Sigmoid colon (tissue), 6 donors: ENCODE measurements at regions not wholly inside any gene's neighbourhood (a gene's known extent, or its start where the extent isn't known, plus 50 kb on each side); places are given as distances from the start of the nearest gene placed in this dataset.
A peak's percentile ranks its signal among the peaks of the same experiment; 100 is the strongest.

Experiments
- DNase-seq: peaks from one replicate; pipeline ENCODE4 v3.0.0-alpha.2; 2019
- H3K27ac ChIP-seq, 4 donors: fragments of 200-600 bp; sonication (generic); one replicate each; pipeline ENCODE4 v1.5.1; 2016 to 2019; ENCODE audit warnings: mild to moderate bottlenecking in 1 of 4
- H3K27me3 ChIP-seq, 3 donors: fragments of 200-600 bp; sonication (generic); one replicate each; pipeline ENCODE4 v1.5.1; 2019; ENCODE audit warnings: mild to moderate bottlenecking in 1 of 3
- H3K36me3 ChIP-seq, 4 donors: fragments of 200-600 bp; sonication (generic); one replicate each; pipeline ENCODE4 v1.5.1; 2016 to 2019
- H3K4me1 ChIP-seq, 4 donors: fragments of 200-600 bp; sonication (generic); one replicate each; pipeline ENCODE4 v1.5.1; 2017 to 2019
- H3K4me3 ChIP-seq, 4 donors: fragments of 200-600 bp; sonication (generic); one replicate each; pipeline ENCODE4 v1.5.1; 2017 to 2019; ENCODE audit warnings: mild to moderate bottlenecking in 2 of 4, moderate library complexity in 1 of 4
- H3K9me3 ChIP-seq, 4 donors: fragments of 200-600 bp in 3 of 4; sonication (generic) in 3 of 4; one replicate each; pipeline versions ENCODE4 v1.5.1 to v1.6.1; 2013 to 2019
- EP300 ChIP-seq, 4 donors: sonication (generic); formaldehyde crosslinking; IDR thresholded peaks; one replicate each; pipeline ENCODE4 v1.6.1; 2017; ENCODE audit warnings: antibody characterized with exemption in 4 of 4
- POLR2A ChIP-seq, 2 donors: fragments of 450-650 bp; IDR thresholded peaks; one replicate each; pipeline ENCODE4 v1.6.1; 2016; ENCODE audit warnings: antibody characterized with exemption in 2 of 2, mild to moderate bottlenecking in 2 of 2, moderate library complexity in 2 of 2
- POLR2AphosphoS5 ChIP-seq, 4 donors: sonication (generic); formaldehyde crosslinking; IDR thresholded peaks; one replicate each; pipeline ENCODE4 v1.6.1; 2017; ENCODE audit warnings: antibody characterized with exemption in 4 of 4
- WGBS, 2 donors: extraction: QIAGEN DNeasy Blood & Tissue Kit; methylation state at CpG; one replicate each; pipeline ENCODE4 v1.1.7; 2013; 5-methylcytosine and 5-hydroxymethylcytosine counted together
- intact Hi-C: fragments of 100-400 bp; cut with DNase I; formaldehyde crosslinking; loops from one replicate; pipeline ENCODE4 v1.15.1; 2023
- TF ChIP-seq, protein P1 (sequence below), 4 experiments: fragments of 450-650 bp in 3 of 4; fragments of 200-600 bp in 1 of 4; IDR thresholded peaks; one replicate each; pipeline ENCODE4 v1.5.1; 2016 to 2019; ENCODE audit warnings: antibody characterized with exemption in 4 of 4, mild to moderate bottlenecking in 3 of 4, moderate library complexity in 2 of 4
- donor health status: healthy with polysubstance abuse.
- donor health status: healthy.

DNA sequence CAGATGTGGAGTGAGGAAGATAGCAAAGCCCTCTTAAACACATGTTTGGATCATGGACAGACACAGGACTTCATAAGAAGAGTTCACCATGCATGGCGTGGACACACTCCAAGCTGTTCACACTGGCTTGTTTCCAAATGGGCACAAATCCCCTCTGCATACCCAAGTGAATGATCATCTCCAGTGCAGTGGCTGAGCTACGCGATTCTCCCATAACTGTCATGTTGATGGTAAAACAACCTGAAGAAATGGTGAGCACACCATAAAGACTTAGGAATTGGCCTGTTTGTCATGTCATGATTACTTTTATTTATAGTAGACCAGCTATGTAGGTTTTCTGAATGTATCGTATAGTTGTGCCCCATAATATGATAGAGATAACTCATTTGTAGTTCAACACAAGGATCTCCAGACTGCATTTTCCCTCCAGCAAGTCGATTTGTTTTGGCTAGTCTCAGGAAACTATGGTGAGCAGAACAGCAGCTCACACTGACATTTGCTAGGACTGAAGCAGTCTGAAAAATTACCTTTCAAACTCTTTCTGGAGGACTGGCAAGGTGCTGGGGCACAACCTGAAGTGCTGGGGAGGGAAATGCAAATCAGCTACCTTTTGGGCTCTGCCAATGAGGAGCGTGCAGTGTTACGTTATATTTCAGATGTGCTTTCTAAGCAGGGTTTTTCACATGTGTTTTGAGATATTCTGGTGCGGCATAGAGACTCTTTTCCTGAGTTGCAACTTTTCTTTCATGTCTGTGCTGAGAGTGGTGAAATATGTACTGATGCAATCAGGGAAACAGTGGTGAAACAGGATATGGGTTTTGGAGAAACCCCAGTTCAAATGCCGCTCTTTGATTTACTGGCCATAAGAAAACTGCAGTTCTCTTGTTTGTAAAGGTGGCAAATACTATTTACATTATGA is 629.6 kb upstream of the DPP6 start:
- H3K4me3 ChIP-seq = no peak overlapping the region
- intact Hi-C loops = no loop called here
- WGBS, 2 donors = 59 to 74% methylated on average over 9 of the region's 9 CpGs
- H3K27ac ChIP-seq = peak overlapping the region in 3 of 4 donors; percentile 60 to 67 (median 62)
- peaks cover 0 to 24% (median 19%) of the 10 kb centered on the region in 4 donors for H3K4me1 ChIP-seq
- H3K36me3 ChIP-seq = no peaks in the 10 kb centered on the region
- TF ChIP-seq POLR2AphosphoS5 (IDR thresholded peaks at IDR 0.05) = peak in 3 of 4 donors; percentile 12 to 69 (median 64)
- TF ChIP-seq, protein P1, sequence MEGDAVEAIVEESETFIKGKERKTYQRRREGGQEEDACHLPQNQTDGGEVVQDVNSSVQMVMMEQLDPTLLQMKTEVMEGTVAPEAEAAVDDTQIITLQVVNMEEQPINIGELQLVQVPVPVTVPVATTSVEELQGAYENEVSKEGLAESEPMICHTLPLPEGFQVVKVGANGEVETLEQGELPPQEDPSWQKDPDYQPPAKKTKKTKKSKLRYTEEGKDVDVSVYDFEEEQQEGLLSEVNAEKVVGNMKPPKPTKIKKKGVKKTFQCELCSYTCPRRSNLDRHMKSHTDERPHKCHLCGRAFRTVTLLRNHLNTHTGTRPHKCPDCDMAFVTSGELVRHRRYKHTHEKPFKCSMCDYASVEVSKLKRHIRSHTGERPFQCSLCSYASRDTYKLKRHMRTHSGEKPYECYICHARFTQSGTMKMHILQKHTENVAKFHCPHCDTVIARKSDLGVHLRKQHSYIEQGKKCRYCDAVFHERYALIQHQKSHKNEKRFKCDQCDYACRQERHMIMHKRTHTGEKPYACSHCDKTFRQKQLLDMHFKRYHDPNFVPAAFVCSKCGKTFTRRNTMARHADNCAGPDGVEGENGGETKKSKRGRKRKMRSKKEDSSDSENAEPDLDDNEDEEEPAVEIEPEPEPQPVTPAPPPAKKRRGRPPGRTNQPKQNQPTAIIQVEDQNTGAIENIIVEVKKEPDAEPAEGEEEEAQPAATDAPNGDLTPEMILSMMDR (IDR thresholded peaks at IDR 0.05) = no peak
- no peak for TF ChIP-seq POLR2A (IDR thresholded peaks at IDR 0.05)
- TF ChIP-seq EP300 (IDR thresholded peaks at IDR 0.05) = peak in 1 of 4 donors; percentile 33
- DNase-seq = no peak
- peaks cover 0 to 2% (median 0%) of the 10 kb centered on the region in 4 donors for H3K9me3 ChIP-seq
- H3K27me3 ChIP-seq = no peaks in the 10 kb centered on the region

DNA sequence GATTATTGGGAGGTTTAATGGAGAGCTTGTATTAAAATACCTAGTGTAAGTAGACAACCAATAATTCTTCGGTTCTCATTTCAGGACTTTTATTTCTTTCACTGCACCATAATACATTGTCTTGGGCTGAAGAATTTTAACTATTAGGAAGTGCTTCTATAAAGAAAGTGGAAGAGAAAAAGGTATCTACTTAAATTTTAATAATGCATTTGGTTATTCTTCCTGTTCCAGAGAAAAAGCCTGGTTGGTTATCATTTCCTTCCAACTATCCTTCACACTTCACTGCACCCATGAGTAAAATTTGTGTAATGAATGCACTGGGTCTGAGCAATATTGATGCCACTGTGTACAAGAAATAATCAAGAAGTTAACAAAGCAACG is 629.0 kb upstream of the DPP6 start:
- TF ChIP-seq POLR2A (IDR thresholded peaks at IDR 0.05) (no peak), EP300 (IDR thresholded peaks at IDR 0.05) (no peak)
- TF ChIP-seq, protein P1 (IDR thresholded peaks at IDR 0.05) = no peak
- H3K4me3 ChIP-seq = no peak overlapping the region
- no peaks in the 10 kb centered on the region for H3K36me3 ChIP-seq
- DNase-seq = no peak
- WGBS, 2 donors = 70 to 77% methylated on average over 2 of the region's 2 CpGs
- H3K4me1 ChIP-seq = peaks cover 0 to 24% (median 19%) of the 10 kb centered on the region in 4 donors
- no peaks in the 10 kb centered on the region for H3K27me3 ChIP-seq
- peak overlapping the region in 3 of 4 donors; percentile 60 to 67 (median 62) for H3K27ac ChIP-seq
- intact Hi-C loops = no loop called here
- H3K9me3 ChIP-seq = peaks cover 0 to 2% (median 0%) of the 10 kb centered on the region in 4 donors

DNA sequence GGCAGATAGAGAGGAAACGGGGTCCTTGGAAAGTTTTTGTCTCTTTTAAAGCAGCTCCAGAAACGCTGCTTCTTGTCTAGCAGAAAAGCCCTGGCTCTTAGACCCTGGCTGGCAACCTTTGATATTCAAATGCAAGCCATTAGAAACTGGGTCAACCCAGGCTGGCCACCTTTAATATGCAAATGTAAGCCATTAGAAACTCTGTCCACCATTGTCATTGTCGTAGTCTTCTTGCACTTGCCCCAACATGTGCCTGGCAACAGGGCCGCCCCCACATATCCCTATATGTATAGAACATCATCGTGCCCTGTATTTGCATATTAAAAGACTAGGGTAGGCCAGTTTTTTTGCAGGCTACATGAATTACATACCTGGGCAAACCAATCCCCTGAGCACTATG is 621.3 kb upstream of the DPP6 start:
- TF ChIP-seq POLR2A (IDR thresholded peaks at IDR 0.05) (no peak), EP300 (IDR thresholded peaks at IDR 0.05) (no peak), POLR2AphosphoS5 (IDR thresholded peaks at IDR 0.05) (no peak)
- TF ChIP-seq, protein P1 (IDR thresholded peaks at IDR 0.05) = no peak
- H3K27me3 ChIP-seq = no peaks in the 10 kb centered on the region
- no peaks in the 10 kb centered on the region for H3K36me3 ChIP-seq
- intact Hi-C loops = no loop called here
- 70 to 75% methylated on average over 5 of the region's 5 CpGs for WGBS, 2 donors
- no peak overlapping the region for H3K4me3 ChIP-seq
- H3K4me1 ChIP-seq = no peaks in the 10 kb centered on the region
- H3K27ac ChIP-seq = no peak overlapping the region
- DNase-seq = no peak
- H3K9me3 ChIP-seq = peaks cover 0 to 2% (median 0%) of the 10 kb centered on the region in 4 donors

DNA sequence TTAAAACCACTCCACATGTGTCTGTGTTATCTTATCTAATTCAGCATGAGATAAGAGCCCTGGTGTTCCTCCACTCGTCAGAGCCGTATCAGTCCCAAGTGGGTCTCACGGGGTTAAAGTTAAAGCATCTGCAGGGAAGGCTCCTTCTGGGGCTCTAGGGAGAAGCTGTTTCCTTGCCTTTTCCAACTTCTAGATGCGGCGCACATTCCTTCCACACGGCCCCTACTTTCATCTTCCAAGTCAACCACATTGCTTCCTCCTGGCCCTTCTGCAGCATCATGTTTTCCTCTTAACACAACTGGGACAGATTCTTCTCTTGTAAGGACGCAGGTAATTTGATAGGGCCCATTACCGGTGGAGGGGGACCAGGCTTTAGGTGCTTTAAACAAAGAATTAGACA is 620.1 kb upstream of the DPP6 start:
- intact Hi-C loops = no loop called here
- Histone ChIP-seq H3K36me3 (no peaks in the 10 kb centered on the region), H3K9me3 (no peaks in the 10 kb centered on the region), H3K27ac (no peak overlapping the region), H3K4me1 (no peaks in the 10 kb centered on the region), H3K27me3 (no peaks in the 10 kb centered on the region), H3K4me3 (no peak overlapping the region)
- TF ChIP-seq, protein P1 (IDR thresholded peaks at IDR 0.05) = peak in 2 of 4 experiments; percentile 22 to 27
- no peak for TF ChIP-seq EP300 (IDR thresholded peaks at IDR 0.05)
- TF ChIP-seq POLR2A (IDR thresholded peaks at IDR 0.05) = no peak
- TF ChIP-seq POLR2AphosphoS5 (IDR thresholded peaks at IDR 0.05) = no peak
- 52 to 55% methylated on average over 8 of the region's 8 CpGs for WGBS, 2 donors
- no peak for DNase-seq
